ENCODE measurements at regions not wholly inside any gene's neighbourhood (a gene's known extent, or its start where the extent isn't known, plus 50 kb on each side); places are given as distances from the start of the nearest gene placed in this dataset.

- TF ChIP-seq CTCF (IDR thresholded peaks at IDR 0.05; ENCODE audit: borderline replicate concordance, extremely low read depth, low read length, poor library complexity, severe bottlenecking) = no peak
- TF ChIP-seq EZH2 (IDR thresholded peaks at IDR 0.05; ENCODE audit: borderline replicate concordance, low read depth, low read length, severe bottlenecking) = no peak
These were observed 158.3 kb upstream of the C1orf21 start for GRCh38 chr1:184228558-184228957.
